HepG2 (cell line): ENCODE measurements at regions not wholly inside any gene's neighbourhood (a gene's known extent, or its start where the extent isn't known, plus 50 kb on each side); places are given as distances from the start of the nearest gene placed in this dataset.
A peak's percentile ranks its signal among the peaks of the same experiment; 100 is the strongest.

Source experiments
- ATAC-seq: fragments of 200-7000 bp; cut with Tn5 transposase; 3 replicates; pipeline ENCODE4 v1.9.1; 2020; ENCODE audit warnings: mild to moderate bottlenecking, moderate library complexity
- BruUV-seq: library from RNA; stranded (reverse); fragments of 400-500 nt; replicated peaks from 2 replicates; lab custom pipeline; 2021; lab: Mats Ljungman, UMichigan
- CTCF ChIA-PET: fragments of 300-600 bp; formaldehyde crosslinking; extraction: SDS; loops from one replicate; lab custom pipeline; 2021; ENCODE audit warnings: low total read pairs, inconsistent platforms, low intra/inter-chr PET ratio; lab: Yijun Ruan, JAX
- POLR2A ChIA-PET: fragments of 350-600 bp; sonication (Branson Sonifier 250); formaldehyde crosslinking; loops from one replicate; lab custom pipeline; 2020; ENCODE audit warnings: antibody characterized with exemption, inconsistent platforms; lab: Yijun Ruan, JAX
- DNase-seq: peaks from one replicate; pipeline ENCODE4 v3.0.0-alpha.2; 2015; ENCODE audit warnings: low spot score
- FAIRE-seq: peaks from 3 replicates; lab custom pipeline; 2011; peaks lifted over from hg19 to GRCh38; lab: Jason Lieb, UNC
- H2AFZ ChIP-seq: one replicate; pipeline ENCODE4 v1.6.1; 2011; ENCODE audit warnings: low read length, inconsistent platforms
- H3K27ac ChIP-seq: fragments of 300-600 bp; 3 replicates; pipeline ENCODE4 v1.8.0; 2011; ENCODE audit warnings: mixed run types, mild to moderate bottlenecking, mixed read lengths, low read length, inconsistent platforms; ENCODE audit not compliant: insufficient read depth; ENCODE audit errors: extremely low read length
- H3K27me3 ChIP-seq, 2 experiments: fragments of 200-600 bp in 1 of 2; 2 replicates in 1 of 2; 3 replicates in 1 of 2; pipeline versions ENCODE4 v1.6.0 to v1.8.0; 2011; ENCODE audit warnings: low read length in 2 of 2, mild to moderate bottlenecking in 2 of 2, moderate library complexity in 2 of 2, inconsistent platforms in 1 of 2; ENCODE audit not compliant: insufficient read depth in 2 of 2, control insufficient read depth in 1 of 2
- H3K36me3 ChIP-seq, 2 experiments: fragments of 200-600 bp in 1 of 2; replicated peaks in 1 of 2; 2 replicates in 1 of 2; 3 replicates in 1 of 2; pipeline versions ENCODE4 v1.5.1 to v1.8.0; 2011; ENCODE audit warnings: low read length in 2 of 2, inconsistent platforms in 1 of 2; ENCODE audit not compliant: insufficient read depth in 2 of 2, control insufficient read depth in 1 of 2
- H3K4me1 ChIP-seq: 2 replicates; pipeline ENCODE4 v1.5.1; 2012; ENCODE audit warnings: low read length, inconsistent platforms; ENCODE audit not compliant: insufficient read depth
- H3K4me2 ChIP-seq: 2 replicates; pipeline ENCODE4 v1.6.0; 2011; ENCODE audit warnings: low read depth, low read length, inconsistent platforms
- H3K4me3 ChIP-seq, 3 experiments: fragments of 200-600 bp in 1 of 3; sonication (generic), shearing (Covaris generic) in 1 of 3; replicated peaks in 1 of 3; 2 replicates each; pipeline ENCODE4 v1.5.1; 2011 to 2016; ENCODE audit warnings: low read length in 3 of 3, inconsistent platforms in 2 of 3, low read depth in 2 of 3, mild to moderate bottlenecking in 2 of 3, control low read depth in 1 of 3, mixed read lengths in 1 of 3; ENCODE audit not compliant: insufficient read depth in 1 of 3
- H3K79me2 ChIP-seq: one replicate; pipeline ENCODE4 v1.6.1; 2011; ENCODE audit warnings: low read length, inconsistent platforms; ENCODE audit not compliant: insufficient read depth
- H3K9ac ChIP-seq: 2 replicates; pipeline ENCODE4 v1.6.0; 2011; ENCODE audit warnings: mild to moderate bottlenecking, low read depth, low read length, inconsistent platforms; ENCODE audit not compliant: insufficient read depth
- H3K9me3 ChIP-seq: 2 replicates; pipeline ENCODE4 v1.5.1; 2012; ENCODE audit warnings: mild to moderate bottlenecking, low read length
- H4K20me1 ChIP-seq: 2 replicates; pipeline ENCODE4 v1.6.0; 2011; ENCODE audit warnings: inconsistent platforms, mild to moderate bottlenecking, low read length, moderate library complexity; ENCODE audit not compliant: insufficient read depth
- FOXK2 ChIP-seq: fragments of 450-650 bp; IDR thresholded peaks from 2 replicates; pipeline ENCODE4 v1.6.1; 2016
- HMG20A ChIP-seq: IDR thresholded peaks from 2 replicates; pipeline ENCODE4 v1.6.1; 2016; ENCODE audit warnings: borderline replicate concordance
- JUN ChIP-seq: sonication (generic); formaldehyde crosslinking; IDR thresholded peaks from 2 replicates; pipeline ENCODE4 v1.4.0; 2020; ENCODE audit warnings: mild to moderate bottlenecking, missing genetic modification reagents
- NCOA5 ChIP-seq: sonication (generic); formaldehyde crosslinking; IDR thresholded peaks from 2 replicates; pipeline ENCODE4 v1.4.0; 2020; ENCODE audit warnings: missing genetic modification reagents
- POLR2G ChIP-seq: fragments of 200-400 bp; formaldehyde crosslinking; IDR thresholded peaks from 2 replicates; pipeline ENCODE4 v1.6.1; 2018; ENCODE audit warnings: mild to moderate bottlenecking, low read depth, low read length, moderate library complexity
- STAG1 ChIP-seq: sonication (generic); formaldehyde crosslinking; IDR thresholded peaks from 2 replicates; pipeline ENCODE4 v1.4.0; 2020; ENCODE audit warnings: missing genetic modification reagents
- ZNF749 ChIP-seq: sonication (generic); formaldehyde crosslinking; IDR thresholded peaks from 2 replicates; pipeline ENCODE4 v1.8.0; 2022; ENCODE audit warnings: mild to moderate bottlenecking, missing genetic modification reagents, moderate library complexity, borderline replicate concordance
- WGBS: methylation state at CpG from one replicate; pipeline ENCODE4 v1.1.6; 2017; ENCODE audit warnings: low lambda C conversion rate; 5-methylcytosine and 5-hydroxymethylcytosine counted together
- in situ Hi-C: cut with HindIII; loops from 2 replicates; pipeline ENCODE4 v1.10.0; 2017; ENCODE audit warnings: low pct_unique_long_range_greater_than_20kb; ENCODE audit not compliant: extremely low pct_ligation_motif_present
- intact Hi-C: fragments of 100-400 bp; cut with micrococcal nuclease; formaldehyde crosslinking; loops from one replicate; pipeline ENCODE4 v1.10.0; 2022; ENCODE audit not compliant: unreplicated experiment
- TF ChIP-seq, protein P1 (sequence below): sonication (generic); formaldehyde crosslinking; conservative IDR thresholded peaks from 2 replicates; pipeline ENCODE4 v1.8.1; 2023; ENCODE audit warnings: missing genetic modification reagents

DNA sequence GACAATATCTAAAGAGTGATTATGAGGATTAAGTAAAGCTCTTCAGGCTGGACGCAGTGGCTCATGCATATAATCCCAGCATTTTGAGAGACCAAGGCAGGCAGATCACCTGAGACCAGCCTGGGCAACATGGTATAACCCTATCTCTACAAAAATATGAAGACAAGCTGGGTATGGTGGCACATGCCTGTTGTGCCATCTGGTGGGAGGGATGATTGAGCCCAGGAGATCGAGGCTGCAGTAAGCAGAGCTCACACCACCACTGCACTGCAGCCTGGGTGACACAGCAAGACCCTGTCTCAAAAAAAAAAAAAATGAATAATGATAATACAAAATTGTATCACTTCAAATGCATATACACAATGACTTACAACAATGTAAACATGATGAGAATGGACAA lies 195.6 kb upstream of the AUTS2 start (continued):
- TF ChIP-seq NCOA5 (CRISPR knock-in tag), result no peak
- TF ChIP-seq, protein P1, sequence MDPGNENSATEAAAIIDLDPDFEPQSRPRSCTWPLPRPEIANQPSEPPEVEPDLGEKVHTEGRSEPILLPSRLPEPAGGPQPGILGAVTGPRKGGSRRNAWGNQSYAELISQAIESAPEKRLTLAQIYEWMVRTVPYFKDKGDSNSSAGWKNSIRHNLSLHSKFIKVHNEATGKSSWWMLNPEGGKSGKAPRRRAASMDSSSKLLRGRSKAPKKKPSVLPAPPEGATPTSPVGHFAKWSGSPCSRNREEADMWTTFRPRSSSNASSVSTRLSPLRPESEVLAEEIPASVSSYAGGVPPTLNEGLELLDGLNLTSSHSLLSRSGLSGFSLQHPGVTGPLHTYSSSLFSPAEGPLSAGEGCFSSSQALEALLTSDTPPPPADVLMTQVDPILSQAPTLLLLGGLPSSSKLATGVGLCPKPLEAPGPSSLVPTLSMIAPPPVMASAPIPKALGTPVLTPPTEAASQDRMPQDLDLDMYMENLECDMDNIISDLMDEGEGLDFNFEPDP (CRISPR knock-in tag), result no peak

DNA sequence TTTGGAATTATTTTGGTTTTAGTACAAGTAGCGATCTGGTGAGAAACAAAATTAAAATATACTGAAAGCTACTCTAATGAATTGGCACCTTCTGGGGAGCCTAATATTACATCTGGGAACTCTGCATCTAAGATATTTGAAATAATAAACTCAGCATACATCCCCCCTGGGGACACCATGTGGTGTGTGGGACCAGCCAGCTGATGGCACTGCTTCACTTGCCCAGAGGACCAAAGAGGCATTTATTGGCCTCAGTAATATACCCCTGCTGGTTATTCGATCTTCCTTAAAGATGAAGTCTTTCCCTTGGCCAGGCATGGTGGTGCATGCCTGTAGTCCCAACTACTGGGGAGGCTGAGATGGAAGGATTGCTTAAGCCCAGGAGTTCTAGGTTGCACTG lies 195.1 kb upstream of the AUTS2 start:
- no peak overlapping the region for H3K4me2 ChIP-seq
- no peaks in the 10 kb centered on the region for H4K20me1 ChIP-seq
- intact Hi-C loops (no loop called here), in situ Hi-C loops (no loop called here)
- H3K9me3 ChIP-seq, result no peaks in the 10 kb centered on the region
- H3K27ac ChIP-seq, result no peak overlapping the region
- no TSS peak for BruUV-seq
- POLR2A ChIA-PET, result no interaction called here
- CTCF ChIA-PET, result no interaction called here
- H3K36me3 ChIP-seq, result no peaks in the 10 kb centered on the region
- H3K9ac ChIP-seq, result no peak overlapping the region
- no peak overlapping the region for H3K4me3 ChIP-seq
- 0% methylated on average over 2 of the region's 2 CpGs for WGBS
- FAIRE-seq (no peak), DNase-seq (no peak), ATAC-seq (peak; percentile 31; the same call in 1 of the 3 replicates)
- H3K79me2 ChIP-seq, result no peaks in the 10 kb centered on the region
- no peak overlapping the region for H2AFZ ChIP-seq
- no peaks in the 10 kb centered on the region for H3K27me3 ChIP-seq
- H3K4me1 ChIP-seq, result no peaks in the 10 kb centered on the region
- TF ChIP-seq POLR2G (no peak), STAG1 (CRISPR knock-in tag) (peak; percentile 28), ZNF749 (CRISPR knock-in tag) (no peak), HMG20A (CRISPR knock-in tag) (no peak), FOXK2 (no peak), JUN (CRISPR knock-in tag) (no peak)
